ENCODE measurements at regions not wholly inside any gene's neighbourhood (a gene's known extent, or its start where the extent isn't known, plus 50 kb on each side); places are given as distances from the start of the nearest gene placed in this dataset.
A peak's percentile ranks its signal among the peaks of the same experiment; 100 is the strongest.
"Not testable (repeated sequence)": the region's sequence is repeated elsewhere in the genome, so short reads cannot be mapped to it uniquely, and the experiment has no call there.

DNA sequence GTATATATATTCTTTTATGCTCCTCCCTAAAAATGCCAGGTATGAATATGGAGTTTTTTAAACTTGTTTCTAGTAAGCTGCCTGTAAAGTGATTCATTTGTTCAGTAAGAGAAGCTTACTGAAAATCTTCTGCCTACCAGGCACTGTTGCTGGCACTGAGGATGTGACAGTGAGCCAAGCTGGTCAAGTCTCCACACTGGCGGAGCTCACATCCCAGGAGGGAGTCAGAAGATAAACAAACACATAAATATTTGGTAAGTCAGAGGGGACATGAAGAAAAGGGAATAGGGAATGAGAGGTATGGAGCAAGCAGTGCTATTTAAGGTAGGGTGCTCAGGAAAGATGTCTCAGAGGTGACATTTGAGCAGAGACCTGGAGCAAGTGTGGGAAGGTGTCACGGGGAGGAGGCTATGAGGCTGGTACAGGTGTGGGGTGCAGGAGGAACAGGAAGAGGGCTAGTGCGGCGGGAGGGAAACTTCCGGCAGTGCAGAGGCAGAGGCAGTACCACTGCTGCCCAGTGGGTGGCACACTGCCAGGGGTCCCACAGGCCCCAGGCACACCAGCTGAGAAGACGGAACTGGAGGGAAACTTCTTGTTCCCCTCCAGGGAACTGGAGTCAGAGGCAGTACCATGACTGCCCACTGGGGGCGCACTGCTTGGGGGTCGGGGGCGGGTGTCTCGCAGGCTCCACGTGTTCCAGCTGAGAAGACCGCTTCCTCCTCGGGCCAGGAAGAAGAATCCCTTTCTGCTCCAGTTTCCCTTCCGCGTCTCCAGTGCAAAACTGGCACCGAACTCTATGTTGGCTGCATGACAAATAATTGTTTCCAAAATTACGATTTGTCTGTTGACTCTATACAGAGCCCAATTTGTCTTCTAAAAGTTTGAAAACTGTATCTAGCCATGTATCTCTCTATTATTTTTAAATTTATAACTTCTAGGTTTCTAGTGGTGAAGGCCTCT is 161.0 kb downstream of the TEX36 start:
- peak; percentile 54 to 64 (median 58) for ATAC-seq
- no peak overlapping the region for H3K27ac ChIP-seq (ENCODE audit: low read length)
- H3K27me3 Mint-ChIP-seq (ENCODE audit: low read depth in 2 of 2): peaks cover 15% of the 10 kb centered on the region in 2 donors
- H3K4me3 Mint-ChIP-seq: no peak overlapping the region
- TF ChIP-seq, protein P1, sequence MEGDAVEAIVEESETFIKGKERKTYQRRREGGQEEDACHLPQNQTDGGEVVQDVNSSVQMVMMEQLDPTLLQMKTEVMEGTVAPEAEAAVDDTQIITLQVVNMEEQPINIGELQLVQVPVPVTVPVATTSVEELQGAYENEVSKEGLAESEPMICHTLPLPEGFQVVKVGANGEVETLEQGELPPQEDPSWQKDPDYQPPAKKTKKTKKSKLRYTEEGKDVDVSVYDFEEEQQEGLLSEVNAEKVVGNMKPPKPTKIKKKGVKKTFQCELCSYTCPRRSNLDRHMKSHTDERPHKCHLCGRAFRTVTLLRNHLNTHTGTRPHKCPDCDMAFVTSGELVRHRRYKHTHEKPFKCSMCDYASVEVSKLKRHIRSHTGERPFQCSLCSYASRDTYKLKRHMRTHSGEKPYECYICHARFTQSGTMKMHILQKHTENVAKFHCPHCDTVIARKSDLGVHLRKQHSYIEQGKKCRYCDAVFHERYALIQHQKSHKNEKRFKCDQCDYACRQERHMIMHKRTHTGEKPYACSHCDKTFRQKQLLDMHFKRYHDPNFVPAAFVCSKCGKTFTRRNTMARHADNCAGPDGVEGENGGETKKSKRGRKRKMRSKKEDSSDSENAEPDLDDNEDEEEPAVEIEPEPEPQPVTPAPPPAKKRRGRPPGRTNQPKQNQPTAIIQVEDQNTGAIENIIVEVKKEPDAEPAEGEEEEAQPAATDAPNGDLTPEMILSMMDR (IDR thresholded peaks at IDR 0.05): peak; percentile 80
- no peak overlapping the region for H3K4me3 ChIP-seq (ENCODE audit: low read length)
- no peaks in the 10 kb centered on the region for H3K9me3 ChIP-seq (ENCODE audit: control insufficient read depth, insufficient read depth, low read length)
- no peak overlapping the region for H3K27ac Mint-ChIP-seq
- intact Hi-C loops (cut with micrococcal nuclease): no loop called here
- H3K36me3 Mint-ChIP-seq: no peaks in the 10 kb centered on the region
- H3K4me1 Mint-ChIP-seq: peaks cover 0 to 6% of the 10 kb centered on the region in 2 donors
- H3K27me3 ChIP-seq (ENCODE audit: control insufficient read depth, insufficient read depth, low read length): peaks cover 2% of the 10 kb centered on the region
- no peaks in the 10 kb centered on the region for H3K4me1 ChIP-seq (ENCODE audit: control insufficient read depth, insufficient read depth, low read length)
- H3K9me3 Mint-ChIP-seq: no peaks in the 10 kb centered on the region
- H3K36me3 ChIP-seq (ENCODE audit: control insufficient read depth, insufficient read depth, low read length): no peaks in the 10 kb centered on the region
- peak in 1 of 2 donors; percentile 10 for DNase-seq
- WGBS (ENCODE audit: insufficient coverage): 67% methylated on average over 17 of the region's 17 CpGs

DNA sequence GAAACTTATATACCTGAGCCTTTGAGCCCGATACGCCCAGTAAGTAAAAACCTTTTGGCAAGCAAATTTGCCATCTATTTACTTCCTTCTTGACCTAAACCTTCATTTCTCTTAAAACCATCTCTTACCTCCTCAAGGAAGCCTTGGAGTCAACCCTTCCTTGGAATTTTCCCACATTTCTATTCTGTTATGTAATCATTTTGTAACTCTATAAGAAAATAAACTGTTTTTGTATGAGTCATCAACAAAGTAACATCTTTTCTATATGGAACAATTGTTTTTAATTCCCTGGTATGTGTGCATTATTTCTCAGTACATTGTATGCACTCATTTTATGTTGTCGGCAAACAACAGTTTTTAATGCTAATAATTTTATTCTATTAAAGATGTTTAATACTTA is 162.0 kb downstream of the TEX36 start:
- Histone ChIP-seq H3K9me3 (ENCODE audit: control insufficient read depth, insufficient read depth, low read length) (no peaks in the 10 kb centered on the region), H3K4me3 (ENCODE audit: low read length) (no peak overlapping the region), H3K27ac (ENCODE audit: low read length) (no peak overlapping the region), H3K27me3 (ENCODE audit: control insufficient read depth, insufficient read depth, low read length) (peaks cover 2% of the 10 kb centered on the region), H3K4me1 (ENCODE audit: control insufficient read depth, insufficient read depth, low read length) (no peaks in the 10 kb centered on the region), H3K36me3 (ENCODE audit: control insufficient read depth, insufficient read depth, low read length) (no peaks in the 10 kb centered on the region)
- no peak overlapping the region for H3K27ac Mint-ChIP-seq
- no peak overlapping the region for H3K4me3 Mint-ChIP-seq
- DNase-seq (no peak), ATAC-seq (no peak)
- TF ChIP-seq, protein P1 (IDR thresholded peaks at IDR 0.05): no peak
- H3K36me3 Mint-ChIP-seq: no peaks in the 10 kb centered on the region
- peaks cover 0 to 6% of the 10 kb centered on the region in 2 donors for H3K4me1 Mint-ChIP-seq
- no peaks in the 10 kb centered on the region for H3K9me3 Mint-ChIP-seq
- intact Hi-C loops (cut with micrococcal nuclease): no loop called here
- H3K27me3 Mint-ChIP-seq (ENCODE audit: low read depth in 2 of 2): peaks cover 15% of the 10 kb centered on the region in 2 donors
- WGBS (ENCODE audit: insufficient coverage): 96% methylated on average over 2 of the region's 3 CpGs

DNA sequence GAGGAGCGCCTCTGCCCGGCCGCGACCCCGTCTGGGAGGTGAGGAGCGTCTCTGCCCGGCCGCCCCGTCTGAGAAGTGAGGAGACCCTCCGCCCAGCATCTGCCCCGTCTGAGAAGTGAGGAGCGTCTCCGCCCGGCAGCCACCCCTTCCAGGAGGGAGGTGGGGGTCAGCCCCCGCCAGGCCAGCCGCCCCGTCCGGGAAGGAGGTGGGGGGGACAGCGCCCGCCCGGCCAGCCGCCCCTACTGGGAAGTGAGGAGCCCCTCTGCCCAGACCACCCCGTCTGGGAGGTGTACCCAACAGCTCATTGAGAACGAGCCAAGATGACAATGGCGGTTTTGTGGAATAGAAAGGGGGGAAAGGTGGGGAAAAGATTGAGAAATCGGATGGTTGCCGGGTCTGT is 164.6 kb downstream of the TEX36 start:
- H3K9me3 Mint-ChIP-seq; H3K36me3 Mint-ChIP-seq; intact Hi-C loops (cut with micrococcal nuclease): not testable (repeated sequence)

DNA sequence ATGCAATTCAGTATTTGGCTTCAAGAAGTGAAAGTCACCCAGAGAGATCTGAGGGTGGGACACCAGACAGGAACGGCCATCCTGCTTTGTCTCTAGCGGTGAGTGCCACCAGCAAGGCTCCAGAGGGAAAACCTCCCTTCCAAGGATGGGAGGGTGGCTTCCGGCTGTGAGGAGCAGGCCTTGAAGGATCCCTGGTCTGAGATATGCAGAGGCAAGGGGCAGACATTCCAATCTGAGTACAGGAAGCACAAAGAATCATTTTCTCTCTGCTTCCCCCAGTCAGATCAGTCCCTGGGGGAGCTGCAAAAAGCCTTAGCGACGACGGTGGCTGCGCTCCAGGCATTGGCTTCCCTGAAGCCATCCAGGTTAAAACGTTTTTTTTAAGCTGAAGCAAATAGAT is 167.4 kb downstream of the TEX36 start:
- Mint-ChIP-seq H3K27me3 (ENCODE audit: low read depth in 2 of 2) (peaks cover 14 to 40% of the 10 kb centered on the region in 2 donors), H3K4me3 (no peak overlapping the region), H3K36me3 (no peaks in the 10 kb centered on the region), H3K9me3 (no peaks in the 10 kb centered on the region), H3K4me1 (no peaks in the 10 kb centered on the region), H3K27ac (no peak overlapping the region)
- Histone ChIP-seq H3K9me3 (ENCODE audit: control insufficient read depth, insufficient read depth, low read length) (no peaks in the 10 kb centered on the region), H3K4me1 (ENCODE audit: control insufficient read depth, insufficient read depth, low read length) (no peaks in the 10 kb centered on the region), H3K27ac (ENCODE audit: low read length) (no peak overlapping the region), H3K36me3 (ENCODE audit: control insufficient read depth, insufficient read depth, low read length) (no peaks in the 10 kb centered on the region), H3K27me3 (ENCODE audit: control insufficient read depth, insufficient read depth, low read length) (peaks cover 2% of the 10 kb centered on the region), H3K4me3 (ENCODE audit: low read length) (no peak overlapping the region)
- intact Hi-C loops (cut with micrococcal nuclease): no loop called here
- TF ChIP-seq, protein P1 (IDR thresholded peaks at IDR 0.05): no peak
- WGBS (ENCODE audit: insufficient coverage): 83% methylated on average over 8 of the region's 8 CpGs
- no peak for DNase-seq
- ATAC-seq: no peak

More for the DNA sequence above, 164.6 kb downstream of the TEX36 start:
- not testable (repeated sequence) for H3K4me3 Mint-ChIP-seq; H3K4me1 Mint-ChIP-seq; H3K9me3 ChIP-seq (ENCODE audit: control insufficient read depth, insufficient read depth, low read length); H3K27ac ChIP-seq (ENCODE audit: low read length); DNase-seq; H3K36me3 ChIP-seq (ENCODE audit: control insufficient read depth, insufficient read depth, low read length); H3K27ac Mint-ChIP-seq; H3K4me3 ChIP-seq (ENCODE audit: low read length); H3K4me1 ChIP-seq (ENCODE audit: control insufficient read depth, insufficient read depth, low read length); H3K27me3 ChIP-seq (ENCODE audit: control insufficient read depth, insufficient read depth, low read length); ATAC-seq
- H3K27me3 Mint-ChIP-seq (ENCODE audit: low read depth in 2 of 2): peaks cover 18 to 28% of the 10 kb centered on the region in 2 donors
- WGBS (ENCODE audit: insufficient coverage): 89% methylated on average over 21 of the region's 27 CpGs
